SK-N-SH (cell line): ENCODE measurements at regions not wholly inside any gene's neighbourhood (a gene's known extent, or its start where the extent isn't known, plus 50 kb on each side); places are given as distances from the start of the nearest gene placed in this dataset.

ENCODE experiments used
- NRF1 ChIP-seq: IDR thresholded peaks from 2 replicates; pipeline ENCODE4 v1.6.1; 2012; ENCODE audit warnings: low read depth, mild to moderate bottlenecking, low read length
- POLR2AphosphoS5 ChIP-seq: IDR thresholded peaks from 2 replicates; pipeline ENCODE4 v1.6.1; 2012; ENCODE audit warnings: low read depth, low read length
- TF ChIP-seq, protein P1 (sequence below): fragments of 200-600 bp; sonication (generic); IDR thresholded peaks from 2 replicates; pipeline ENCODE4 v1.6.1; 2017; ENCODE audit warnings: antibody characterized with exemption, mild to moderate bottlenecking, moderate library complexity

DNA sequence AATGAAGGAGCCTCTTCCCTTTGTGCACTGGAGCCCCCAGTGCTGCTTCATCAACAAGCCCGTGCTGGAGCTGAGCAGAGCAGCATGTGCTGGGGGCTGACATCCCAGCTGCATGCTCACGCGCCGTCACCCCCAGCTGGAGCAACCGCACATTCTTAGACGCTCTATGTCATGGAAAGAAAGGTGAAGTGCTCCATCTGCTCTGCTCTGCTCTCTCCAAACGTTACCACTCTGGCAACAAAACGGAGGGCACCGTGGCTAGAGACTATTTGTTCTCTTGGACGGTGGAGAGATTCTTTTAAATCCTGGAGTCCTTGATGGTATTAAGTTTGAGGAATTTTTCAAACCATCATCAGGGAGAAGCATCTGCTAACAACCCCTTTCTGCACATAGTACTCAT lies 208.4 kb downstream of the C12orf75 start:
- TF ChIP-seq, protein P1, sequence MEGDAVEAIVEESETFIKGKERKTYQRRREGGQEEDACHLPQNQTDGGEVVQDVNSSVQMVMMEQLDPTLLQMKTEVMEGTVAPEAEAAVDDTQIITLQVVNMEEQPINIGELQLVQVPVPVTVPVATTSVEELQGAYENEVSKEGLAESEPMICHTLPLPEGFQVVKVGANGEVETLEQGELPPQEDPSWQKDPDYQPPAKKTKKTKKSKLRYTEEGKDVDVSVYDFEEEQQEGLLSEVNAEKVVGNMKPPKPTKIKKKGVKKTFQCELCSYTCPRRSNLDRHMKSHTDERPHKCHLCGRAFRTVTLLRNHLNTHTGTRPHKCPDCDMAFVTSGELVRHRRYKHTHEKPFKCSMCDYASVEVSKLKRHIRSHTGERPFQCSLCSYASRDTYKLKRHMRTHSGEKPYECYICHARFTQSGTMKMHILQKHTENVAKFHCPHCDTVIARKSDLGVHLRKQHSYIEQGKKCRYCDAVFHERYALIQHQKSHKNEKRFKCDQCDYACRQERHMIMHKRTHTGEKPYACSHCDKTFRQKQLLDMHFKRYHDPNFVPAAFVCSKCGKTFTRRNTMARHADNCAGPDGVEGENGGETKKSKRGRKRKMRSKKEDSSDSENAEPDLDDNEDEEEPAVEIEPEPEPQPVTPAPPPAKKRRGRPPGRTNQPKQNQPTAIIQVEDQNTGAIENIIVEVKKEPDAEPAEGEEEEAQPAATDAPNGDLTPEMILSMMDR: no peak
- TF ChIP-seq NRF1 (no peak), POLR2AphosphoS5 (no peak)
